CMK (cell line): ENCODE measurements at regions not wholly inside any gene's neighbourhood (a gene's known extent, or its start where the extent isn't known, plus 50 kb on each side); places are given as distances from the start of the nearest gene placed in this dataset.

Experiments
- DNase-seq: peaks from one replicate; pipeline ENCODE4 v3.0.0-alpha.2; 2010; ENCODE audit warnings: low read depth

GRCh38 chr10:83871187-83872081 is 267.9 kb upstream of the GHITM start:
- peak; percentile 48 for DNase-seq

- no peak for DNase-seq
Observed at GRCh38 chr10:83880252-83880791, 259.0 kb upstream of the GHITM start.

- no peak for DNase-seq
Observed at GRCh38 chr10:83881661-83882060, 257.6 kb upstream of the GHITM start.

DNA sequence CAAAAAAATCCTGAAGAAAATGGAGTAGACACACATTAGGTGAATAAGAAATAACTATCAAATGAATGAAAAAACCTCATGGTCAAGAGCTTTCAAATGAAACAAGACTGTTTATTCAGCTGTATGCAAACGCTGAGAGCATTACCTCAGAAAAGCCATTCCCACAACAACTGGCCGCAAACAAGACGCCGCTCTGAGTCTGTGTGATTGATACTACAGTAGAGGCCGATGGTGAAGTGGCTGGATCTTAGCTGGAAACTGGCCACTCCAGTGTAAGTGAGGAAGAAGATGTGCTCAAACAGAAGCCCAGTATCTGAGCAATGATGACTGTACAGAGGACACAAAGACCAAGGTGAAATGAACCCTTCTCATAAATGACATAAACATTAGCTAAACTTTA is 252.4 kb upstream of the GHITM start:
- no peak for DNase-seq

DNA sequence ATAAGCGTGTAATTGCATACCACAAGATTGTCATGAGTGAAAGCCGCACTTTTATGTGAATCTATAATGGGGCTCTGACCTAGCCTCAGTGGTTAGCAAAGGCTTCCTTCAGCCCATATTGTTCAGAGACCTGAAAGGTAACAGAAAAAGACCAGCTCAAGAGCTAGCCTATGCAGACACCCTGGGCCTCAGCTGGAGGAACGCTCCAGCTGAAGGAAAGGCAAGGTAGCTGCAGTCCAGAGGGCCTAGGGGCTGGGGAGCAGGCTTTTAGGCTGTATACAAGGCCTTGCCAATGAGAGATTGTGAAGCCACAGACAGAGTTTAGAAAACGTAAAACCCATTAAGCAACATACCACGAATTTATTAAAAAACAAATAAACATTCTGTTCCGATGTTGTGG is 246.6 kb upstream of the GHITM start:
- no peak for DNase-seq

DNA sequence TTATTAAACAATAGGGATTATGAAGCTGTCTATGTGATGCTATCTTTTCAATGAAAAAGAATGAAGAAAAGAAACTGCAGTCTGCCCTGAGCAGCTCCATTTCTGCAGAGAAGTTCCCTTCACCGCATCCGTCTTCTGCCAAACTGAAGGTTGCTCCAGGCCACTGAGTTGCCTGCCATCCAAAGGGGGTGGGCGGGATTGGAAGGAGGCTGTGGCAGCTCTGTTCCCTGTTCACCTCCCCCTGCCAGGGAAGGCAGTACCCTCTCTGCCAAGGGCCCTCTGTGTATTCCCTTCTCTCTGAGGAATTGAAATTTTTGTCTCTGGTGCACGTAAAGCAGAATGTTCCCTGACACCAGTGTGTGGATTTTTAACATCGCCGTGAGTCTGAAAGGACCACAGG is 243.1 kb upstream of the GHITM start:
- DNase-seq, result no peak

GRCh38 chr10:83897626-83898025 is 241.7 kb upstream of the GHITM start:
- DNase-seq, result no peak

- DNase-seq, result no peak
Observed at GRCh38 chr10:83908506-83908905, 230.8 kb upstream of the GHITM start.

DNA sequence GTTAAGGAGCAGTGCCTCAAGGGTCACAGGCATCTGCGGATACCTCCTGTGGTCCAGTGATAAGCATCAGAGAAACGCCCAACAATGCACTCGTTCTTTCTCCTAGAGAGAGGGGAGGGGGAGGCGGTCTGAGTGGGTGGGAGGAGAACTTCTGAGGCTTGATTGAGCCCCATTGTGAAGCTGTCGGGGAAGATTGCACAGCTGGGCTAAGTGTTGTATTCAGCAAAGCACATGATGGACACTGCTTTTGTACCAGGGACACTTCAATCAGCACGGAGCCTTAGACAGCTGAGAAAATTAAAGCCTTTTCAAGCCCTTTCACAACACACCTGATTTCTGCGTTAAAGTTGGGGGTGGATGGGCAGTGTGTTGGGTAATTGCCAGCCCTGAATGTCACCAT is 230.3 kb upstream of the GHITM start:
- no peak for DNase-seq

DNA sequence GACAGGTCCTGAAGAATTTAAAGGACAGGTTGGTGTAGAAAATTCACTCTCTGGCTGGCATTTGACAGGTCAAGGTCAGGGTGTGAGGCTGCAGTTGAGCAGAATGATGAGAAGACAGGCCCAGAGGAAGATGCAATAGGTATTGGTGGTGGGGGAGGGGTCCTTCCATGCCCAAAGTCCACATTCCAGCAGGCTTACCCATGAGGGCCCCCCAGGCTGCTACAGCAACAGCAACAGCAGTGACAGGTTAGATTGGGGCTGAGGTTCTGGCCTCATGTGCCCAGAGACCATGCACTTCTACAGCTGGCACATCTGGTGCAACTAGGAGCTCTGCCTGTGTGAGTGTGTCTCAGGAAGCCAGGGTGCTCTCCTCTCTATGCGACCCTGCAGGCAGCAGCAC is 223.5 kb upstream of the GHITM start:
- DNase-seq, result no peak

DNA sequence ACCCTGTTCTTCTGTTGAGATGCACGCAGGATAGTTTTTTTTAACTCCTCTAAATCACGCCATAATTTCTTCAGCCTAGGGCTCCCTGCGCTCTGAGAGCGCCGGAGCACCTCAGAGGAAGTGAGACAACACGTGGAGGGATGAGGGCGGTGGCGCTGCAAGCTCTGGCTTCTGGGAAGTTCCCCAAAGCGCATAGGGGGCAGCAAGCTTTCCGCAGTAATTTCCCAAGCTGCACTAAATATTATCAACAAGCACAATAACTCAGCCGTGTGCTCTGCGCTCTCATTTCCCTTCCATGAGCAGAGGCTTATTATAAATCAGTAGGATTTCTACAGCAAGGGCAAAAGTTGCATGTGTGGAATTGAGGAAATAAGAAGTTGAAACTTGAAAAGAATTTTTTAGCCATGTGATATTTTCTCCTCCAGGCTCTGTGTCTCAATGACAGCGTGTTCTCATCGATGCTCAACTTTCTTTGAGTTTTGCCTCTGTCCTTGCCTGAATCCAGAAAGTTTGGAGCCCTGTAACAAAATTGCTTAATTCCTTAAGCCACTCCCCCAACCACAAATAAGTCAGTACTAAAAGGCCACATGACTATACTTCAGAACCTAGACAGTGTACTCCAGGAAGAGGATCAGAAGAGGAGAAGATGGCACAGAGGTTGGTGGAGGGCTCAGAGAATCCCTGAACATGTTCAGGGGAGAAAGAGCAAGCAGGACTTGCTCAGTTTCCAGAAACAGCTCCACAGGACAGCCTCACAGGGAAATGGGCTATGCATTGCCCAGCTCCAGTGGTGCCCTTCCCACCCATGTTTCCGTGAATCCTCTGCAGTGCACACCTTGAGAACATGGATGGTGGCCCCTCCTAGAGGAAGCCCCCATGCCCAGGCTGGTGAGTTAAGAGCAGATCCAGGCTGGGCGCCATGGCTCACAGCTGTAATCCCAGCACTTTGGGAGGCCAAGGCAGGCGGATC is 221.5 kb upstream of the GHITM start:
- DNase-seq, result no peak

GRCh38 chr10:83919187-83919586 is 220.1 kb upstream of the GHITM start:
- DNase-seq, result no peak

DNA sequence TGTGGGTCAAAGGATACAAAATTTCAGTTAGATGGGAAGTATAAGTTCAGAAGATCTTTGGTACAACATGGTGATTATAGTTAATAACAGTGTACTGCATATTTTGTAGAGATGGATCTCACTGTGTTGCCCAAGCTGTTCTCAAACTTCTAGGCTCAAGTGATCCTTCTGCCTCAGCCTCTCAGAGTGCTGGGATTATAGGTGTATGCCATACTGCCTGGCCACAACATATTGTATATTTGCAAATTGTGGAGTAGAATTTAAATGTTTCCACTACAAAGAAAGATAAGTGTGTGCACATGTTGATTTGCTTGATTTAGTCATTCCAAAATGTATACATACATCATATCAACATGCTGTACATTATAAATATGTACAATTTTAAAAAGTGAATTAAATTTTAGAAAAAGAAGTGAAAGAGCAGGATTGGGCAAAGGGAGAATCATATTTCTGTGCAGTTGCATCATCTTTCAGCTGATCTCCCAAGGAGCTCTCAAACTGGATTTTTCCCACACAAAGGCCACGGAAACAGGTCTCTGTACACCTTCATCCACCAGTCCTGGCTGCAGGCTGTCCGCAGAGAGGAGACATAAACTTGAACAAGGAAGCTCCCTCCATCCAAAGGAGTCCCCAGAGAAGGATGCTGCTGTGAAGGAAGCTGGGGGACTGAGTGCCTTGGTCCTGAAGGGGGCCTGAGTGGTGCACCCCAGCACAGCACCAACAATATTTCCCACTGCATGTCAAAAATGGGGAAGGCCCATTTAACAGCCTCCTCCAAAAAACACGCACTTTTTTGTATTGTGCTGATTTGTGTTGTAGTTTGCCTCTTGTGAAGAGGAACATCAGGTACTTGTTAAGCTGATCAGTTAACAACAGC is 217.1 kb upstream of the GHITM start:
- no peak for DNase-seq

DNA sequence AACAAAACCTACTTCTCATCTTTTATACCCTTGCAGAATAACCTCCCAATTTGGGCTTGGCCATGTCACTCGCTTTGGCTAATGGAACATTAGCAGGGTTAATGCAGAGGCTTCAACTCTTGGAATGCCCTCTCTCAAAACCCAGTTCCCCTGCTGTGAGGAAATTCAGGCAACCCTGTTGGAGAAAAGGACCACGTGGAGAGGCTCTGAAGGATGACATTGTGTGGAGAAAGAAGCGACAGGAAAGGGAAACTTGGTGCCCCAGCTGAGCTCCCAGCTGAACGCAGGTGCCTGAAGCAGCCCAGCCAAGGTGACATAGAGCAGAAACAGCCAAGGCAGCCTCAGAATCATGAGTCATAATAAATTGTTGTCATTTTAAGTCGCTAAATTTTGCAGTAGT is 214.2 kb upstream of the GHITM start:
- DNase-seq, result no peak

GRCh38 chr10:83926606-83927005 is 212.7 kb upstream of the GHITM start:
- no peak for DNase-seq

- DNase-seq, result no peak
Observed at GRCh38 chr10:83927166-83927565, 212.1 kb upstream of the GHITM start.

DNA sequence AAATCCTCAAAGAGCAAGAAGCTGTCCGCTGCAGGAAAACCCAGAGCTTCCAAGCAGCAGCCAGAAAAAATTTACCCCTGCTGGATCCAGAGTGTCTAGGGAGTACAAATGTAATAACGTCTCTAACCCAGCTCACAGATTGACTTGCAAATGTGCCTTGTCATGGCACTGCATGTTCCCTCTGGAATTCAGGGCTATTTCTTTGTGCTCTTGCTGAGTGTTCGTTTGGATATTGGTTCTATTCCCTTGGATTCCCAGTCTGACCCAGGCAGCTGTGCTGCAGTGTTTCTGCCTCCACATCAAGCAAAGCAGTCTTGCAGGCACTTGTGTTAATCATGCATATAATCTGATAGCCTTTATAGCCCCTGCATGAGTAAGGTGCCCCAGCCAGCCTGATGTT is 209.9 kb upstream of the GHITM start:
- no peak for DNase-seq

GRCh38 chr10:83931669-83932068 is 207.6 kb upstream of the GHITM start:
- DNase-seq, result no peak

- DNase-seq, result no peak
Observed at GRCh38 chr10:83932245-83932644, 207.1 kb upstream of the GHITM start.

- DNase-seq, result no peak
Observed at GRCh38 chr10:83934062-83934461, 205.2 kb upstream of the GHITM start.

- no peak for DNase-seq
Observed at GRCh38 chr10:83934641-83935338, 204.5 kb upstream of the GHITM start.
